ENCODE measurements at regions not wholly inside any gene's neighbourhood (a gene's known extent, or its start where the extent isn't known, plus 50 kb on each side); places are given as distances from the start of the nearest gene placed in this dataset.

- no peak for TF ChIP-seq BCL11A (IDR thresholded peaks at IDR 0.05; ENCODE audit: low read depth in 2 of 2, low read length in 2 of 2)
- TF ChIP-seq ZNF274 (IDR thresholded peaks at IDR 0.05; ENCODE audit: borderline replicate concordance, extremely low read depth, low read length): no peak
- Histone ChIP-seq H3K56ac (replicated peaks; ENCODE audit: insufficient read length, low read depth, low read length) (no peak overlapping the region), H2AK5ac (ENCODE audit: low read depth, low read length) (no peak overlapping the region), H3K4ac (replicated peaks; ENCODE audit: insufficient read length, low read depth, low read length) (no peak overlapping the region), H4K5ac (ENCODE audit: insufficient read length, low read depth, low read length) (no peak overlapping the region), H3K18ac (ENCODE audit: extremely low read depth, low read length) (no peak overlapping the region), H3K9me3 (ENCODE audit: insufficient read depth in 2 of 2, low read depth in 1 of 2, low read length in 1 of 2) (no peaks in the 10 kb centered on the region), H3K4me1 (replicated peaks in 1 of 4; ENCODE audit: control insufficient read depth in 3 of 4, insufficient read depth in 4 of 4, low read length in 3 of 4) (no peaks in the 10 kb centered on the region), H3K4me3 (ENCODE audit: extremely low read depth in 1 of 4, insufficient read depth in 2 of 4, low read depth in 3 of 4, low read length in 4 of 4) (no peak overlapping the region), H4K91ac (replicated peaks; ENCODE audit: insufficient read length, low read length) (no peak overlapping the region), H3K14ac (ENCODE audit: insufficient read length) (no peak overlapping the region), H2BK120ac (replicated peaks; ENCODE audit: low read depth, low read length) (no peak overlapping the region), H4K8ac (ENCODE audit: extremely low read depth, insufficient read depth, low read length) (no peak overlapping the region), H3K27me3 (replicated peaks in 1 of 4; ENCODE audit: control insufficient read depth in 3 of 4, extremely low read depth in 1 of 4, insufficient read depth in 3 of 4, low read length in 3 of 4) (no peaks in the 10 kb centered on the region), H2BK12ac (ENCODE audit: low read depth, low read length) (no peak overlapping the region), H3K4me2 (ENCODE audit: insufficient read depth in 1 of 2, low read depth in 2 of 2, low read length in 2 of 2) (no peak overlapping the region), H3K9ac (replicated peaks in 1 of 4; ENCODE audit: extremely low read depth in 1 of 4, low read depth in 3 of 4, low read length in 3 of 4) (no peak overlapping the region), H3K23me2 (ENCODE audit: low read depth, low read length) (no peaks in the 10 kb centered on the region), H3K79me2 (ENCODE audit: control insufficient read depth in 1 of 2, insufficient read depth in 2 of 2, low read length in 2 of 2) (no peaks in the 10 kb centered on the region), H2BK20ac (ENCODE audit: low read length) (no peak overlapping the region), H3K23ac (ENCODE audit: insufficient read length) (no peak overlapping the region), H3K36me3 (ENCODE audit: control insufficient read depth in 2 of 4, insufficient read depth in 4 of 4, low read length in 3 of 4) (no peaks in the 10 kb centered on the region), H2BK15ac (ENCODE audit: low read length) (no peak overlapping the region), H4K20me1 (replicated peaks in 1 of 2; ENCODE audit: control insufficient read depth in 1 of 2, insufficient read depth in 2 of 2, low read length in 2 of 2) (no peaks in the 10 kb centered on the region), H3K79me1 (ENCODE audit: low read depth, low read length) (no peaks in the 10 kb centered on the region), H2BK5ac (ENCODE audit: low read depth, low read length) (no peak overlapping the region), H3K27ac (ENCODE audit: low read depth, low read length) (no peak overlapping the region), H2AFZ (ENCODE audit: low read length) (0 out of 2 replicates have a peak overlapping the region, but pooled peaks have one; percentile 76)
- ChIA-PET POLR2A (ENCODE audit: partially characterized antibody) (no interaction called here), CTCF (ENCODE audit: partially characterized antibody) (no interaction called here)
- no peak for DNase-seq (ENCODE audit: low read depth in 1 of 2, low spot score in 2 of 2)
- FAIRE-seq: no peak
- 91% methylated on average over 1 of the region's 1 CpG; no CpG with 5 or more reads in 1 of the 2 experiments for WGBS, 2 experiments (ENCODE audit: extremely low coverage in 1 of 2, insufficient coverage in 1 of 2, insufficient read length in 1 of 2, insufficient replicate concordance in 2 of 2, low coverage in 1 of 2, low lambda C conversion rate in 2 of 2, missing lambda C conversion rate in 1 of 2)
Measured at GRCh38 chr3:104941785-104942184, 424.9 kb upstream of the ALCAM start.
